GM19455 (cell line): ENCODE measurements at regions not wholly inside any gene's neighbourhood (a gene's known extent, or its start where the extent isn't known, plus 50 kb on each side); places are given as distances from the start of the nearest gene placed in this dataset.
"Not testable (repeated sequence)": the region's sequence is repeated elsewhere in the genome, so short reads cannot be mapped to it uniquely, and the experiment has no call there.

Experiments
- ATAC-seq: cut with Tn5 transposase; IDR thresholded peaks from one replicate; pipeline ENCODE4 v1.9.1; 2021; ENCODE audit not compliant: unreplicated experiment

DNA sequence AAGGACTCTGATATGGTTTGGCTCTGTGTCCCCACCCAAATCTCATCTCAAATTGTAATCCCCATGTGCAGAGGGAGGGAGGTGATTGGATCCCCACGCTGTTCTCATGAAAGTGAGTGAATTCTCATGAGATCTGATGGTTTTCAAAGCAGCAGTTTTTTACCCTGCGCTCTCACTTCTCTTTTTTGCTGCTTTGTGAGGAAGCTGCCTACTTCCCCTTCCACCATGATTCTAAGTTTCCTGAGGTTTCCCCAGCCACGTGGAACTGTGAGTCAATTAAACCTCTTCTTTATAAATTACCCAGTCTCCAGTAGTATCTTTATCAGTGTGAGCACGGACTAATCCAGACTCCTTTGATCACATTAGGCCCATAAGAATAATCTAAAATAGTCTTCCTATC, 719.7 kb upstream of the CDH8 start:
- no peak for ATAC-seq

DNA sequence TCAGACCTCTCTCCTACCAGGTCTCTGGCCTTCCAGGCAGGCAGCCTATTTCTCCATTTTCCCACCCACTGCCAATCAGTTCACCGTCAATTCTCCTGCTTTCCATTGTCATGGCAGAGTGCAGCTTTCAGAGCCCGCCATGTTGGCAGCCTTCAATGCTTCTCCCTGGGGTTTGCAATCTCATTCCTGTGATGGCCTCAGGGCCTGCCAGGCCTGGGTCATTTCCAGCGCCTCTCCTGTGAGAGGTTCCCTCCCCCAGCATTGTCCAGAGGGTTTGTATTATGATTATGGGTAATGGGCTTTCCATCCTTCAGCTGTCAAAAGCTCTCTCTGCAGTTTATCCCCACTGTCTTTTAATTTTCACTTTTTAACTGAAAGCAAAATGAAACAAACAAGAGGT, 716.6 kb upstream of the CDH8 start:
- ATAC-seq = no peak

DNA sequence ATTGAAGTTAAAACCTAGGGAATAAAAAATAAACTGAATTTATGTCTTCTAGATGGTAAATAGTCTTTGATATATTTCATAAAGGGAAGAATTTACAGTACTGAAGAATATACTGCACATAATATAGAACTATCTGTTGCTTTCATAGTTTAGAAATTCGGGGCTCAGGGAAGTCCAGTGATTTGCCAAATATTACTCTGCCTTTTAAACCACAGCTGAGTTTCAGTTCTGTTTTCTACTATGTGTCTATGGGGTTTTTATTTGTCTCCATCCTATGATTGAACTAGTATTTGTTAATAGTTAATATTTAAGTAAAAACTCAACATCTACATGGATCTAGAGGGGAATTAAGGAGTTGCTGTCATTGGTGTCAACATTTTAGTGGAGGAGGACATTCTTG, 715.0 kb upstream of the CDH8 start:
- ATAC-seq = no peak

DNA sequence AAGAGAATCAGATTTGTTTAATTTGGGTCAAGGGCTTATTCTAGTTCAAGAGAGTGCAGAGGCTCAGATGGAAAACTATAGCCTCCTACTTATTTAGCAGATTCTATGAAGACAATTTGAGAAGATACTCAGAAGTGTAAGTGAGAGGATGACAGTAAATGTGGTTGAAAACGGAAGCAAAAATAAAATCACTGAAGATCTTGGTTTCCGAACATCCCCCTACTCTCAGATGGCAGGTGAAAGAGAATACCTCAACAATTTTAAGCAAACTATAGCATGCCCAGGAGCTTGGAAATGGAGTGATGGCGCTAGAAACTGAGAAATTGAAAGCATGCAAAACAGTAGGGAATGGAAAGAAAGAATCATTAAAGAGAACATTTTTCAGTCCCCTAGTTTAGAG, 705.5 kb upstream of the CDH8 start:
- ATAC-seq = no peak

DNA sequence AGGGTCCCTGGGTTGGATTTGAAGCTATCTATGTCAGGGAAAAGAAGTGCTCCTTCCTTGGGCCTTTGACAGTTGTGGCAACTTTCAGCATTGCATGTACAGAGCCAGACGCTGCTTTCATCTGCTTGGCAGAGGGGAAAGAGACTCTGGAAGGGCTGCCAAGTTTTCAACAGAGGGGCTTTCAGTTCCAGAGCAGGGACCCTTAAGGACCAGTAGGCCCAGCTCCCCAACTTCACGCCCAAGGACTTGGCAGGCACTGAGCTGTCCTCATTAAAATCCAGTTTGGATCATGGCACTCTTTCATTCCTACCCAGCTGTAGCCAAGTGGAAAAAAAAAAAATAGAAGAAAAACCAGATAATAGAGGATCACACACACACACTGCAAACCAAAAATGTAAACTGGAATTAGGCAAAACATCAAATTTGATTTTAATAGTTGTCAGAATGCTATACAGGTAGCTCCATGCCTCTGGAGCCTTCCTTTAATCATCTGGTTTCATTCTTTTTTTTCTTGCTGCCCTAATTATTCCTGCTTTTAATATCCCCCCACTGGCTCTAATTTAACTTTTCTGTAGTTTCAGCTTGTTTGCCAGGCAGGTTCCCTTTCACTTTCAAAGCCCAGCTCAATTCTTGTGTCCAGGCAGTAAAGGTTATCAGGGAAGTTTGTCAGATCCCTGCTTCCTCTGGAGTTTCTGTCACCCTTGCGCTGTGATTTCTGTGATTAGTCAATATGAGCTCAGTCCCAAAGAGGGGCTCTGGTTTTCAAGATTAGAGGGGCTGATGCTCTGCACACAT, 702.6 kb upstream of the CDH8 start:
- no peak for ATAC-seq

DNA sequence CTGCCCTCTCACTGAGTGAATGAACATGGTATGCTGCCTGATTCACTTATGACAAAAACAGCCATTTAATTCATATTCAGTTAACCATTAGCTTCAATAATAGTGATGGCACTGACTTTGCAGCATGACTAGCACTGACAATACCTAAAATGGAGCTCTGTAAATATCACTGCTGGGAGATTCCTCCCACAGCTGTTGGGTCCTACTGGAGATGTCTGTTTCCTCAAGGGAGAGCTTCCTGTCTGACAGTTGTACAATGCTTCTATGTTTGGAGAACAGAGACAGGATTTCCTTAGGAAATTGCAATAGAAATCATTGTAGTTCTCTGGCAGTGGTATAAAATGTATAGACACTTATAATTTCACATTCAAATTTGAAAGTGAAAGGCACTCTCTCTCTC, 695.9 kb upstream of the CDH8 start:
- ATAC-seq = no peak

DNA sequence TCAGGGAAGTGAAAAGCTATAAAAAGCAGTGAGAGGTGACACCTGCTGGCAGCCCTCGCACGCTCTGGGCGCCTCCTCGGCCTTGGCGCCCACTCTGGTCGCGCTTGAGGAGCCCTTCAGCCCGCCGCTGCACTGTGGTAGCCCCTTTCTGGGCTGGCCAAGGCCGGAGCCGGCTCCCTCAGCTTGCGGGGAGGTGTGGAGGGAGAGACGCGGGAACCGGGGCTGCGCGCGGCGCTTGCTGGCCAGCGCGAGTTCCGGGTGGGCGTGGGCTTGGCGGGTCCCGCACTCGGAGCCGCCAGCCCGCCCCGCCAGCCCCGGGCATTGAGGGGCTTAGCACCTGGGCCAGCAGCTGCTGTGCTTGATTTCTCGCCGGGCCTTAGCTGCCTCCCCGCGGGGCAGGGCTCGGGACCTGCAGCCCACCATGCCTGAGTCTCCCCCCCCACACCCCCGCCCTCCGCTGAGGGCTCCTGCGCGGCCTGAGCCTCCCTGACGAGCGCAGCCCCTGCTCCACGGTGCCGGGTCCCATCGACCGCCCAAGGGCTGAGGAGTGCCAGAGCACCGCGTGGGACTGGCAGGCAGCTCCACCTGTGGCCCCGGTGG, 688.5 kb upstream of the CDH8 start:
- ATAC-seq = not testable (repeated sequence)

DNA sequence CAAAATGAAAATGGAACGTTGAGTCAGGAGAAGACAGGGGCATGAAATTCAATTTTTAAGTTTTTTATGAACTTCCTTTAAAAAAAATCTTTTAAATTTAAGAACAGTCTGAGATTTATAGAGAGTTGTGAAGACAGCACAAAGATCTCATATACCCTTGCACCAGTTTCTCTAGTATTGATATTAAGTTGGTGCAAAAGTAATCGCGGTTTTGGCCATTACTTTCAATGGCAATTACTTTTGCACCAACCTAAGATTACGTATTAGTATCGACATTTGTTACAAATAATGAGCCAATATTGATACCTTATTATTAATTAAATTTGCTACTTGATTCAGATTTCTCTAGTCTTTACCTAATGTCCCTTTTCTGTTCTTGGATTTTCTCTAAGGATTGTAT, 684.4 kb upstream of the CDH8 start:
- ATAC-seq = no peak

DNA sequence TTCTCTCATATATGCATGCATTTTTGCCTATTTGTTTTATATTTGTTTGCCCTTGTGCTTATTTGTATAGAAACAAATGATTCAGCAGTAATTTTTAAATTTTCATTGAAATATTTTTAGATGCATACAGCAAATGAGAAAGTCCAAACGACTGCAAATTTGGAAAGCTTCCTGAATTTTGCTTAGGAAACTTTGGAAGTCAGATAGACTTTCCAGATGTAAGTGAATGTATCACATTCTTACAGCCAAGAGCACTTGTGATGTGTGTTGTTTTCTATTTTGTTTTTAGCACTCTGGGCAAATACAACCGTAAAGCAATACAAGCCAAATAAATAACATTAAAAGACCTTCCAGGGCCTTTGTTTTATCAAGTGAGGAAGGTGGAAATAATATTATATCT, 680.8 kb upstream of the CDH8 start:
- ATAC-seq = no peak

DNA sequence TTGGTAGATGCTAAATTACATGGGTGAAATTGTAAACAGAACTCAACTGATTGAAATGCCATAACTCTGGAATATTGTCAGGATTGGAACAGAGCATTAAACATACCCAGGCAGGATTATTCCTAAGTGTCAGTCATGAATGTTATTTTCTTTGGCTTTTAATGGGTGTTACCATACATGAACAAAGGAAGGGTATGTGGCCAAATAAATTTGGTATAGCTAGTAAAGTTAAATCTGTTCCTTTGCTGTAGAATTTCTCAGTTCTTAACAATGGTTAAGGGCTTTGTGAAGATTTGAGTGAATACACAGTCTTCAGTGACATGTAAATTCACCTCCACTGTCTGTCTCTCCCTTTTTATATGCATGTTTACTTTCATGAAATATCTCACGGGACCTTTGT, 679.5 kb upstream of the CDH8 start:
- no peak for ATAC-seq

DNA sequence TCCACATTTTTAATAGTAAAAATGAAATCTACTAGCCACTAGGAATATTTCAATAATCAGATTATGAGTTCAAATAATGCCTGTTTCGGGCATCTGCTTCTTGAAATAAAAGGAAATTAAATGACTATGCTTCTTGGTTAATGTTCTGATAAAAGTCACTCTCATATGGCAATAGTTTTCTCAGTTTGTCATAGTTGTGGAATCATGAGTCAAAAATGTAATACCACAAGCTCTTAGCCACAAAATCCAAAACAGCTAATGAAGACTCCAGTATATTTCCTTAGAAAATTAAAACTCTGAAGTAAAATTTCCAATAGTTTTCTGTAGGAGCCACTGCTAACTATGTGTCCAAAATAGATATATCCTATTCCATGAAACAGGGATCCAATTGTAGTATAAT, 676.3 kb upstream of the CDH8 start:
- ATAC-seq = no peak

DNA sequence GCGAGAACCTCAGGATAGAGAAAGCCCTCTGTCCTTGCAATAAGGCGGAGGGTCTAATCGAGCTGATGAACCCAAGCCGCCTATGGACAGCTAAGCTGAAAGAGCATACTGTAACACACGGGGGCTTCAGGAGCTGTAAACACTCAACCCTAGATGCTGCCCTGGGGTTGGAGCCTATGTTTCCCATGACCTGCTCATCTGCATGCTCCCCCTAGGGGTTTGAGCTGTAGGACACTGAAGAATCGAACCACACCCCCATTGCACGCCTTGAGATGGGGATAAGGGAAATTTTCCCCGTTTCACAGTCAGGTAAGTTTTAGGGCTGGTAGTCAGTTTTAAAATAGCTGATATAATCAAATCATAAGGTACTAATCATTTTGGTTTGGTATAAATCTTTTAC, 675.6 kb upstream of the CDH8 start:
- ATAC-seq = no peak

DNA sequence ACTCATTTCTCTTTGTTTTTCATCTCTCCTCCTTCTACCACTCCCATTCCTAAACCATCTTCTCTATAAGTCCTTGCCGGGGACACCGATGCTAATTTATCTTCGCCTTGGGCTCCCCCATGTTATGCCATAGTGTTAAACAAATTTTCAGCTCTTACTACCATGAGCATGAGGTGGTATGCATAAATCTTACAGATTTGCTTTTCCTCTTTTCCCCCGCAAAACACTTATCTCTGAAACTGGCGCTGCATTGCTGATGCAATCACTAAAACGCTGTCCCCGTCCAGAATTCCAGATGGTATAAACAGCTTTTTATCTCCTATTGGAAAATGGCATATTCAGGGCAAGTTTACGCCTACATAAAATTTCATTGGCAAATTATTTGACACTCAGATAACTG, 673.6 kb upstream of the CDH8 start:
- no peak for ATAC-seq

DNA sequence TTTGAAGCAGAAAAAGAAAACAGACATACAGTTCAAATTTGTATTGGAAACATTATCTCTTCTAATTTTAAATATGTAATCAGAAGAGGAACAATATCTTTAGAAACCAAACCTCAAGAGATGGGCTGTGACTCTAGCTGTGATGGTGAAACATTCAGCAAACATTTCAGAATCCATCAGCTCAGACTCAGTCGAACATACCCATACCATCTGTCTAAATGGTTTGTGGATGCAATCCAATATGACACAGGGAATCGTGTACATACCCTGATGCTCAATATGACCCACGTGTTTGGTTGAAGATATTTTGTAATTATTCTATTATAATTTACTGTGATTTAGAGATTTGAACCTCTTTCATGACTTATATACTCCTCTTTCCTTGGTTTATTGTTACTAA, 665.2 kb upstream of the CDH8 start:
- ATAC-seq = no peak

DNA sequence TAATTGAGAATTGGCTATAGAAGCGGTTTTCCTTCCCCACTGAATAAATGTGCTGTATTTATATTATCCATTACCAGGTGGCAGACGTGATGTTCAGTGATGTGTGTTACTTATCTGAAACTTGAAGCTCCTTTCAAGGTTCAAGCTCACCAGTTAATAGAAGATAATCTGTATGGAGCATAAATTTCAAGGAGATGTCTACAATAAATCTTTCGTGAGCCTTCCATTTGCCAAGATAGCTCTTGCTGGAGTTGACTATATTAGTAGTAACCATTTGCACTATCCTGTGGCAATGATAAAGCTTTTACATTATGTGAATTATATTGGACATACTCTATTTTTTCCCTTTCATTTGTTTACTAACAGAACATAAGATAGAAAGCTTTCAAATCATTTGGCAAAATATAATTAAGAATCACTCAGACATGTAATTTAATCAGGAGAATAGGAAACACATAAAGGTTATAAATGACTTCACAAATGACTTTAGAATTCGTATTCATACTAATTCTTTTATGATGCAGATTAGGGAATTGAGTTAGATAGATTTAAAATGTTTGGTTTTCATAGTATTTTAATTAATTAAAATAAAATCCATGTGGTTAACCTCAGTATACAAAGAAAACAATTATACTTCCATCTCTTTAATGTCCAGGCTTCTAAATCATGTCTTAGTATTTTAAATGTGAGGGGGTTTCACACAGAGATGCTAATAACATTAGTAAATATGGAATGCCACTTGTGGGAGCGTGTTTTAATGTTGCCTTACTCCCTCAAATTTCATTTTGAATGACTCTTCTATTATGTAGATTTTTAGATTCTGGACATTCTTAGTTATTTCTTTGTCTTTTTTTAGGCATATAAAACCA, 664.4 kb upstream of the CDH8 start:
- ATAC-seq = no peak

DNA sequence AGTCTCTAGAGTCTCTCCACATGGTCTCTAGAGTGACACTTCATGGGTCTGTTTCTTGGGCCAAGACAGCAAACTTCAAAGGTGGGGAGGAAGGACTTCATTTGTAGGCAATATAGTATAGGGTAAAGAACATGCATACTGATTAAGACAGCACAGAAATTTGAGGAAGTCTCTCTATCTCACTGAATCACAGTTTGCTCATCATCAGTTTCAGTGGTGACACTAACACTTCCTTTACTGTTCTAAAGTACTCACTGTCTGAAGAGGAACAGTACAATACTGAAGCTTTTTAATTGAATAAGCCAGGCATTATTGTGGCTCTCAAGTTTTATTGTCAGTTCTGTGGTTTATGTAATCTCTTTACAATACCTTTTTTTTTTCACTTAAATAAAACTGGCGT, 656.4 kb upstream of the CDH8 start:
- ATAC-seq = no peak

DNA sequence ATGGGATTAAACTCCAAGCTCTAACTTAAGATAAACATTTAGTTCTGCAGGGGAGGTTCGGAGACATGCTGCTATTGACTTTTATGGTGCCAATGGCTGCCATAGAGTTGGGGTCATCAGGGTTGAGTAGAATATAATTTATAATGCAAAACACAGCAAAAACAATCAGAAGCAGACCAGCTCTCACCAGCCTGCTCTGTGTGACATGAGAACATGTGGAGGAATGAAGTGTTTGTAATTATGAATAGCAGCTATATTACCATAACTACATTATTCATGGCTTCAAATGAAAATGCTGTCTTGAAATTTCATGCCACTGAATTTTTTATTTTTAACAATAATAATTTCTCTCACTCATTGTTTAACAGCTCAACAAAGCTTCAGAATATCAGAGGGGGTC, 645.6 kb upstream of the CDH8 start:
- no peak for ATAC-seq

DNA sequence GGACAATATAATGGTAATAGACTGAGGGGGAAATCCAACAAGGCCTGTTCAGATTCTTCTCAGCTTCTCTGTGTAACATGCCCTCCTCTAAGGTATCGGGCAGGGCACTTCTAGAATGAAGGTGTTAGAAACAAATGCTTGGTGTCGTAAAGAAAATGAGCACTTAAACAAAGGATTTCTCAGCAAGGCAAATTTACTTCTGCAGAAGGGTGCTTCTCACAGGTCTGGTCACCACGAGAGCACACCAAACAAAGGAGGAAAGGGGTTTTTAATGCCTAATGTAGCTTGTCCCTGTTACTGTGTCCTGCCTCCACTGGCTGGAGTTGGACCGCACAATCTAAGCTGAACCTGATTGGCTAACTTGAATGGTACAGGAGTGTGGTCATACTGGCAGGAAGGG, 642.6 kb upstream of the CDH8 start:
- no peak for ATAC-seq

DNA sequence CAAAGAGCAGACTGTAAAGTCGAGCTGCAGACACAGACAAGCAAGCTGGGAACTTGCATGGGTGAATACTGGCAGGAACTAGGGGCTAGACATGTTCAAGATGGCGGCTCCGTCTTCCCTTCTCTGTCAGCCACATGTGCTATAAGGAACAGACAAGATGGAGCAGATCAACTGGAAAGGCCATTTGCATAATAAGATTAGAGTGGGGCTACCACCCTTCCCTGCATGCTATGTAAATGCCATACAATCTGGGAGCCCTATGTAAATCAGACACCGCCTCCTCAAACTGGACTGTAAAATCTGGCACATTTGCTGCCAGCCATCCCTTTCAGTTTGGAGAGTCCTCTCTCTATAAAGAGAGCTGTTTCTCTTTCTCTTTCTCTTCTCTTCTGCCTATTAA, 640.1 kb upstream of the CDH8 start:
- ATAC-seq = no peak

DNA sequence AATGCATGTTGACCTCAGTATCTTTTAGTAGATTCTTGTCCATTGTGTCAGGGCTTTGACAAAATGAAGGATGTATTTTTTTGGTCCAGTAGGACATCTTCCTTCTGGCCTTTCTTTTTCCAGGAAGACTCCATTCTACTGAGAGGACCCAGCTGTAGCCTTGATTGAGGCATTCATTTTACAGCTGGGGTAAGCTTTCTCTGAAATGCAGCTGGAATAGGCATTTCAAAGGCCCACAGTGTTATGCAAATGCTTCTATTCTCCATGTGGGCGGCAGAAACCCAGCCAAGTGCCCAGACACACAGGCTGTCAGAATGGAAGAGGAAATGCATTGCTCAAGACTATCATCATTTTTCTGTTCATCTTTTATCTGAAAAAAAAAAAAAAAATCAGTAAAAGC, 629.0 kb upstream of the CDH8 start:
- no peak for ATAC-seq

DNA sequence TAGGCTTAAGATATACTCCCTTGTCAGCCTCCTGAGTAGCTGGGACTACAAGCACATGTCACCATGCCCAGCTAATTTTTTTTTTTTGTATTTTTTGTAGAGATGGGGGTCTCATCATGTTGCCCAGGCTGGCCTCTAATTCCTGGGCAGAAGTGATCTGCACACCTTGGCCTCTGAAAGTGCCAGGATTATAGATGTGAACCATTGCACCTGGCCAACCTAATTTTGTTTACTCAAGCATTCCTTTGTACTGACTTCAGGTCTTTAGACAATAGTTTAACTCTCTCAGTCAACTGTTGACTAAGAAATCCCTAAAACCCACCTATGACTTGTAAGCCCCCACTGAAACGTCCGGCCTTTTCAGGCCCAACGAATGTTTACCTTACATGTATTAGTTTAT, 628.3 kb upstream of the CDH8 start:
- ATAC-seq = no peak

DNA sequence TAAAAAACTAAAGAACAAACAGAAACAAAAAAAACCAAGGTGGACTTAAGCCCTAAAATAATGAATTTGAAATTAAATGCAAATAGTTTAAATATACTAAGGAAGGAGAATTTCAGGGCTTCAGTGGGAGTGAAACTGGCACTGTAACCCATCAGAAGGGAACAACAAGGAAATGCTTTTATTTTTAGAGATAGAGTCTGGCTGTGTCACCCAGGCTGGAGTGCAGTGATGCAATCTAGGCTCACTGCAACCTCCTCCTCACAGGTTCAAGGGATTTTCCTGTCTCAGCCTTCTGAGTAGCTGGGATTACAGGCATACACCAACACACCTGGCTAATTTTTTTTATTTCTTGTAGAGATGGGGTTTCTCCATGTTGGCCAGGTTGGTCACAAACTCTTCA, 625.2 kb upstream of the CDH8 start:
- no peak for ATAC-seq
